HG02763 (cell line): ENCODE measurements at regions not wholly inside any gene's neighbourhood (a gene's known extent, or its start where the extent isn't known, plus 50 kb on each side); places are given as distances from the start of the nearest gene placed in this dataset.

Source experiments
- ATAC-seq: cut with Tn5 transposase; IDR thresholded peaks from one replicate; pipeline ENCODE4 v1.9.1; 2021; ENCODE audit warnings: mild to moderate bottlenecking, moderate library complexity; ENCODE audit not compliant: unreplicated experiment

DNA sequence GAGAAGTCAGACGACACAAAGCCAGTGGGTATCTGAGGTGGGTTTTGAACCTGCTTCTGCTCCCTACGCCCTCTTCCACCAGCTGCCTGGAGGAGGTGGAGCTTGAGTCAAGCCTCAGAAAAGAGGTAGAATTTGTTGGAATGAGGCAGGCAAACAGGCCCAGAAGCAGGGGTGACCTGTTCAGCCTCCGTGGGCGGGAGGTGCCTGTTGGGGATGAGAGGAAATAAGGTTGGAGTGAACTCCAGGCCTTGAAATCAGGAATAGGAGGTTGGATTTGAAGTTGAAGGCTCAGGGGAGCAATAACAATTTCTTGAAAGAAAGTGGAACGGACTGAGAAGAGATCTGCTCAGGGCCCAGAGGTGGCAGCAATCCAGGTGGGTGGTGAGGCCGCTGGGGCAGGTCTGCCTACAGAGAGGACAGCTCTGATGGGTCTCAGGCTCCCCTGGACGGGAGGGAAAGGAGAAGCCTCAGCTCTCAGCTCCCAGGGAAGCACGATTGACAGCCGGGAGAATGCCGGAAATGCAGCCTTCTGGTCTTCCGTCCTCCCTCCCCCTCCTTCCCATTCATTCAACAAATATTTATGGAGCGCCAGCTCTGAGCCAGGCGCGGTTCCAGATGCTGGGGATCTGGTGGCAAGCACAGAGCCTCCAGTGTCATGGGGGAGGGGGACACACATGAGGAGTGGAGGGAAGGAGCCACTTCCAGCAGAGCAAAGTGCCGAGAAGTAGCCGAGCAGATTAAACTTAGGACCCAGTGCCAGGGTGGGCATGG lies 61.9 kb upstream of the CIBAR2 start:
- ATAC-seq = no peak

DNA sequence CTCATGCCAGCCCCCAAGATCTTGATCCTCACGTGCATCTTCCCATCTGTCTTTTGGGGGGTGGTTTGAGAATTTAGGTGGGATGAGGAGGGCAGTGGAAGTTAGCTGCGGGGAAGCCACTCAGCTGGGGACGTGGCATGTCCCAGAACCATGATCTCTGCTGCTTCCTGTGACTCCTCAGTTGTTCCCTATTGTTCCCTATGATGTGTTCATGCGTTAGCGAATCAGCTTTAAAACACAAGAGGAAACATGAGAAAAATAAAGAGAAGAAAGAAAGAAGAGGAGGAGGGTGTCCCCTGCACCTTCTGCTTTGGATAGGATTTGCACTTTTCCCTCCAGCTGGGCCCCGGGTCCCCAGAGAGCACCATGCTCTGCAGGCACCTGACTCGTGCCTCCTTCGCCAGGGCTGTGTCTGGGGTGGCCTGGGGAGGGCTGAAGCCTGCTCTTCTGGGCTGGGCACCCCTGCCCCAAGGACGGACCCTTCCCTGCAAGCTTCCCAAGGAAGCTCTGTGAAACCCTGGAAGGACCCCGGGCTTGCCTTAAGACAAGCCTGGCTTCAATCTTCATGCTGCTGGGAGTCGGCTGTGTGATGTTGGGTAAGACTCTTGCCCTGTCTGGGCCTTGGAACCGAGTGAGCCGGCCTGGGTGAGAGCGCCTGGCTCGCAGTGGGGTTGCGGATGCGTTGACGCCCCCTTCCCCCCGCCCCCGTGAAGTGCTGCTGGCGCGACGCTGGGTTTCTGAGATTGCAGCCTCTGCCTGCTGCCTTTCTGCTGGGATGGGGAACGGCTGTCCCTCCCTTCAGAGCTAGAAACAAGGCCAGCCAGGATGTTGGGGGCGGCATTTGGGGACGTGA lies 62.8 kb upstream of the CIBAR2 start:
- no peak for ATAC-seq

DNA sequence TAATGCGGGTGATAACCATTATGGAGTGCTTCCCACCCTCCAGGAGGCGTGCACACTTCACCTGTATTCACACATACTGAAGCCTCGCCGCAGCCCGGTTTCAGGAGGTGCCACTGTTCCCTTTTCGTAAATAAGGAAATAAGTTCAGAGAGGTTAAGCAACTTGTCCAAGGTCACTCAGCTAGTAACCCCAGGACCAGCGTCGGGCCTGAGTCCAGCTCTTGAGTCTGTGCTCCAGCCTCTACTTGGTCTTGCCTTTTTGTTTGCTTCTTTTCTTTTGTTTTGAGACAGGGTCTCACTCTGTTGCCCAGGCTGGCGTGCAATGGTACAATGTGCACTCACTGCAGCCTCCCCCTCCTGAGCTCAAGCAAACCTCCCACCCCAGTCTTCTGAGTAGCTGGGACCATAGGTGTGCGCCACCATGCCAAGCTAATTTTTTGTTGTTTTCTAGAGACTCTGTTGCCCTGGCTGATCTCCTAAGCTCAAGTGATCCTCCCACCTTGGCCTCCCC lies 63.5 kb upstream of the CIBAR2 start:
- ATAC-seq = no peak

DNA sequence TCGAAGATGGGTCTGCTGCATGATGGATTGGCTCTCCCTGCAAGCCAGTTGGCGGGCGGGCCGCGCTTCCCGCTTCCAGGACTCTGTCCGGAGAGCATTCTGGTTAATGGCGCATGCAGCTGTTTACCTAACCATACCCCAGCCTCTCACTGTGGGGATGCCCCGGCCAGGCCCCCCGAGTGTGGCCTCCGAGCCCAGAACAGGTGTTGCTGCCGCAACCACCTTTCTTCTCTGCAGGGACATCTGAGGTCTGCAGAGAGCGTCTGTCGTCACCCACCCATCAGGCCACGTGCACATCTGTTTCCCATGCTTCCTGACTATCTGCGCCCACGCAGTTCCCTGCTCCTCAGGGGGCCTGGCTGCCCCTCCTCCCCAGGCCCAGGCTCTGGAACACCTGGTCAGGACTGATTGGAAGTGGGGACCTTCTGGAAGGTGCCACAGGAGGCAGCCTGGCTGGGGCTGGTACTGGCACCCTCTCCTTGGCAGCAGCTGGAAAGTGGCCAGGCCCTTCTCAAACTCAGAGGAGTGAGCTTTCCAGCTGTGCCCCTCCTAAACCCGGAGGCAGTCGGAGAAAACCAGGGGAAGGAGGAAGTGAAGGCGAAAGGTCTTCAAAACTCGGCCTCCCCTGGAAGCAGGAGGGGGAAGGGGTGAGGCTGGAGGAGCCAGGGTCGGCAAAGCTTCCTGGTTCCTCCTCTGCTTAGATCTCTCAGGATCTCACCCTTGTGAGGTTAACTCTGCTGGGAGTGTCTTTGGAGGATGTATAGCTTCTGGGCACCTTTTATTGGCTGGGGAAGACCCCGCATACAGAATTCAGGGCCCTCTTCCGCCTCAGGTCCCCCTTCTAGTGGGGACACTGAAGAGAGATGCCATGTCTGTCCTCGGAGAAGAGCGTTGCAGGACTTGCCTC lies 64.5 kb upstream of the CIBAR2 start:
- ATAC-seq = no peak

DNA sequence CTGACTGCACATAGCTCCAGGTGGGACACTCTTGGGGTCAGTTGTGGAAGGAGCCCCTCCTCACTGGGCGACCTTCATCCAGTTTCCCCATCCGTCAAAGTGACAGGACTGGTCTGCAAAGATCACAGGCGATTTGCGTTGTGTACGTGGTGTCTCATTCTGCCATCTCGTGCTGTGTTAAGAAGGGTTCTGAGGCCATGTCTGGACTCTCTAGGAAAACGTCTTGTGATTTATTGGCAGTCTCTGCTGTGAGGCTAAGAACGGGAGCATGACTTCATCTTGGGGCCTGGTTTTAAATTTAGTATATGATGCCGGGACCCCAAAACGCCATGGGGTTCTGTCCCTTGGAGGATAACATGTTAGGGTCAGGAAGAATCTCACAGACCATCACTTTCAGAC lies 65.2 kb upstream of the CIBAR2 start:
- no peak for ATAC-seq

DNA sequence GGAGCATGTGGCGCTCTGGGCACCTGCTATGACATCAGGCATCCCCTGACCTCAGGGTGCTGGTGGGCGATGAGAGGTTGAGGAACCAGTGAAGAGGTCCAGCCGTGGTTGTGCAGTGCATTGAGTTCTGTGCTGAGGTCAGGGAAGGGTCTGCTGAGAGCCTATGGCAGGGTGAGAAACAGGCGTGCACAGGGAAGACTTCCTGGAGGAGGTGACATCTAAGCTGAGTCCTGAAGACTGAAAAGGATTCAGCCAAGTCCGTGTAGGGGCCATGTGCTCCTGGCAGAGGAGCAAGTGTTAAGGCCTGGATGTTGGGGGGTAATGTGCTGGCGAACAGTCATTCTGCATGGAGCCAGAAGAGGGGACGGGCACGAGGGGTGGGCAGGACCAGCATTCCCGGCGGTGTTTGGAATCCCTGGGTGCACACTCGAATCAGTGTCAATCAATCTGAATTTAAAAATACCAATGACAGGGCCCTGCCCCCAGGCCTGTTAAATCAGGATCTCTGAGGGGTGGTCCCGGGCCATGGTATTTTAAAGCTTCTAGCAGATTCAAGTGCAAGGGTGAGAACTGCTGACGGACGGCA lies 65.8 kb upstream of the CIBAR2 start:
- ATAC-seq = no peak

DNA sequence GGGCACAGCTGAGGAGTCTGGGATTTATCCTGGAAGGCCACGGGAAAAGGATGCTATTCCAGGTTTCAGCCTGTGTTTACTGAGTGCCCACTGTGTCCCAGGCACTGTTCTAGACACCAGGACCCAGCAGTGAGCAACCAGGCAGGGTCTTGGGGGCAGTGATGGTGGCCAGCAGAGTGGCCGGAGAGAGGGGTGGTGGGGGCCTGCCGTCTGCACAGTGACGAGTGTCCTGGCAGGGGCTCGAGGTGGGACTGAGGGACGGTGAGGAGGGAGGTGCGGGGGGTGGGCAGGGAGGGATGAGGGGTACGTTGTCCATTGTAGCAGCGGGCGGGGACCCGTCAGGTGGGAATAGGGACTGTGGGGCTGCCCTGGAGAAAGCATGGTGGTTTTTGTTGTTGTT lies 66.3 kb upstream of the CIBAR2 start:
- no peak for ATAC-seq

DNA sequence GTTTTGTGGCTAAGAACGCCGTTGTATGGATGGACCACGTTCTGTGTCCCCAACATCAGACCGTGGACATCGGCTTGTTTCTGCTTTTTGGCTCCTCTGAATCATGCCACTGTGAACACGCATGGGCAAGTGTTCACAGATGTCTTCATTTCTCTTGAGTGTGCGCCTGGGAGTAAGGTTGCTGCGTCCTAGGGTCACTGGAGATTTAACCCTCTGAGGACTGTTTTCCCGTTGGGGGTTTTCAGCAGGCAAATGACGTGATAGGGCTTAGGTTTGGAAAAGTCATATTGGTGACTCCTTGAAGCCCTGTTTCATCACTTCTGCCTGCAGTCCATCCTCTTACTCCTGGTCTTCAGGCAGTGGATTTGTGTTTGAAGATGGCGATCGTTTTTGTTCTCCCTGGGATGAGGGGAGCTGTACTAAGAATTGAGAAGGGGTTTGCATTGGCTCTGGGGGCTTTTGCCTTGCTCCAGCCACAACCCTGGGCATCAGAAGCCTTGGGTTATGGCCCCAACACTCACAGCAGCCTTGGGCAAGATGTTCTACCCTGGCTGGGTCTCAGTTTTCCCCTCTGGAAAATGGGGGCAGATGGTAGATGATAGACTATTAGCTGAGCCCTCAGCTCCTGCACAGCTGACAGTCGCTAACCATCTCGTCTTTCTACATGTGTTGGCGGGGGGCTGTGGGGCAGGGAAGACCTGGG lies 67.2 kb upstream of the CIBAR2 start:
- no peak for ATAC-seq

DNA sequence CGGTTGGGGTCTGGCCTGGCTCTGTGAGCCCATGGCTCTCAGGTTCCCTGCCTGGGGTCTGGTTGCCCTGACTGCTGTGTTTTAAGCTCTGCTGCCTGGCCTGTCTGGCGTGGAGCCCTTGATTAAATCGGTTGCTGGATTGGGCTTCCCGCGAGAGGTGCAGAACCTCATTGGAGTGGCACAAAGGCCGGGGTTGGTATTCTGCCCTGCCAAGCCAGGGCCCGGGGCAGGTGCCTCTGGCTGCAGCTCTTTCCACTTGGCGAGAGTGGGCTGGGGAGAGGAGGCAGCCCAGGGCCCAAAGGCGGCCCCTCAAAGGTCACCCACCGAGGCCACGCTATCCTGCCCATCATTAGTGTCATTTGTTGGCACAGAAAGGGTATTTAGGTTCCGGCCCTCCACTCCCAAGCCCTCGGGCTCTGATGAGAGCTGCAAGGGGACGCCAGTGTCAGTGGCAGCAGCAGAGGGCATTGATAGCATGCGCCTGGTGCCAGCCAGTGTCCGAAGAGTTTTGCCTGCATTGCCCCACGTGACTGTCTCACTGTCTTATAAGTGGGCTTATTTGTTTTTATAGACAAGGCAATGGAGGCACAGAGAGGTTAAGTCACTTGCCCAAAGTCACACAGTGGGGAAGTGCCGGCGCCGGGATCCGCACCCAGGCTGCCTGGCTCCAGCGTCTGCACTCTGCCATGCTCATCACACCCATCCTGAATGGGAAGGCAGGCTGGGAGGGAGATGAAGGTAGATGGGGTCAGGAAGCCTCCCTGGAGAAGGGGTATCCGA lies 68.0 kb upstream of the CIBAR2 start:
- no peak for ATAC-seq

DNA sequence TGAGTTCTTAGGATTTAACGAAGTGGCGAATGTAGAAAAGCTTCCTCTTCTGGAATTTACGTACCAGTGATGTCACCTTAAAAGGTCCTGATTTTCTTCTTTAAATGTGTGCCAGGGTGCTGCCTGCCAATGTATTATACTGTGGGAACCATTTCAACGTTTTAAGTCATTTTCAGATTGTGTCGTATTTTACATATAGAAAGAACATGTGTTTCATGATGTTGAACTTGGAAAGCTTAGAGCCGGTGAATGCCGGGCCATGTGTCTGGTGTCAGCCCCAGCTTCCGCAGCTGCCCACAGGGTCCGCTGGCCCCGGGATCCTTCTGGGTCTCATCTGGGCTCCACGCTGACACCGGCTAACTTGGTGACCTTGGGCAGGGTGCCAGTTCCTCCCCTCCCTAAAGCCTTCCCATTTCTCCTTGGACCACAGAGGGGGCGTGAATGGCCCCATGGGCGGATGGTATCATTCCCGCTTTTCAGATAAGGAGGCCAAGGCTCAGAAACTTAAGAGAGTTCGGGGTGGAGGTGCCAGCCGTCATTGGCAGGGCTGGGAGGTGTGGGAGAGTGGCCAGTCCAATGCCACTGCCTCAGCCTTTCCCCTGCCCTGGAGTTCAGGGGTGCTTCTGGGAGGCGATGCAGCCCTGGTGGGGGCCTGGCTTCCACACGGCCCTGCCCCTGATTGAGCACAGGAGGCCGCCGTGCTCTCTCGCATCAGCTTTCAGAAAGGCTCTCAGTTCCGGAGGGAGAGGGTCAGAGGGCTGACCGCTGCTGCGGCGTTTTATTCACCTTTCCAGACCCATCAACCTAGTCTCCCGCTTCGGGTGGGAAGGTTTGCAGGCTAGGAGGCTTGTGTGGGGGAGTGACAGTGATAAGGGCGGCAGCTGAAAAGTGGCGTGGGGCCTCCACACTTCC lies 68.8 kb upstream of the CIBAR2 start:
- ATAC-seq = no peak

DNA sequence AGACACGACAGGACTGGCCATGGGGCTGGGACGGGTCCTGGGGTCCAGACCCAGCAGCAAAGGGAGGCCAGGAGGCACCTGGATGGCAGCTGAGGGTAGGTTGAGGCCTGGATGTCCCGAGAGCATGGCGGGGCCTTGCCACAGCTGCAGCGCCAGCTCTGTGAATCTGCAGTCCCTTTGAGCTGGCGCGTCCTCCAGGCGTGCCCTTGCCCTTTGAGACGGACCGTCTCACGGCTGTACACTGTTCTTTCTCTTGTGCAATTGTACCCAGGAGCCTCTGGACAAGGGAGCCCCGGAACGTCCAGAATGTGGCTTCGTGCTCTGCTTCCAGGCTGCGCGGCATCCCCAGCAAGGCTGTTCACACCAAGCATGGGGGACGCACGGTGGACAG lies 69.5 kb upstream of the CIBAR2 start:
- no peak for ATAC-seq

DNA sequence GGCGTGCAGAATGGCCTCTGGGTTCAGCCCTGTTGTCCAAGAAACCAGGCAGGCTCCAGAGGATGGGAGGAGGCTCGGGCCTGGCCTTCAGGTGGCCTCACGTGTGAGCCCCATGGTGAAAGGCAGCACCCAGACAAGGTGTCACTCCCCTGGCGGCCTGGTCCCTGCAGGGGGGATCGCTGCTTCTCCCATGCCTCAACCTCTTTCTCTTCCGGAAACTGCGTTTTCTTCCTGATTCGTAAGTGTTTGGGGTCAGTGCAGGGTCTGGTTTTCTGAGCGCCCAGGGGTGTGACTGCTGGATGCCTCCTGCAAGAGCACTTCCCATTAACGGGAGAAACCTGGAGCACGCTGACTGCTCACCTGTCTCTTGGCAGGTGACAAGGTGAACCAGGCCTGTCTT lies 70.0 kb upstream of the CIBAR2 start:
- ATAC-seq = no peak

DNA sequence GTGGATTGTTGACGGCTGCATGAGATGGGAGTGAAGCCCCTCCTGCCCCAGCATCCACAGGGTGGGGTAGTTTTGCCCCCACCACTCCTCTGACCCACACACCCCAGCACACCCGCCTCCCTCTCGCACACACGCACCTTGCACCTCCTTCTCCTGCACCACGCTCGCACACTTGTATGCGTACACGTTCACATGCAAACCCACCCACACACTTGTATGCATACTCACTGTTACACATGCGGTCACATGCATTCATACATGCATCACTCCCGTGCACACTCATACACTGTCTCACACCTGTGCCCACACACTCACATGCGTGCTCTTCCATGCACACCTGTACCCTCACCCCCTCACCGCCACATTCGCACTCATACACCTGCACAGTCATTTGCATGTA lies 70.5 kb upstream of the CIBAR2 start:
- no peak for ATAC-seq

DNA sequence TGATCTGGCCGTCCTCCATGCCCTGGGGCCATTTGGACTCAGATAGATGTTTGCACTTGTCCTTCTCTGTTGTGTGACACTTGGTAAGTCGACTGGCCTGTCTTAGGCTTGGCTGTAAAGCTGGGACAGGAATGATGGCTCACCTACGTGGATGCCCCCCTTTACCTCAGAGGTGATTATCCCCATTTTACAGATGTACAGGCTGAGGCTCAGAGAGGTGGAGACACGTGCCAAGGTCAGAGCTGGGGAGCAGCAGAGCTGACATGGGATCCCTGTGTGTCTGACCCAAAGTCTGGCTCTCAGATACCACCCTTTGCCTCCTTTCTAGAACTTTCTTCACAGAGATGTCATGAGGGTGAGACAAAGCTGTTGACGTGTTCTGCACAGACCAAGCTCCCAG lies 71.3 kb upstream of the CIBAR2 start:
- no peak for ATAC-seq

DNA sequence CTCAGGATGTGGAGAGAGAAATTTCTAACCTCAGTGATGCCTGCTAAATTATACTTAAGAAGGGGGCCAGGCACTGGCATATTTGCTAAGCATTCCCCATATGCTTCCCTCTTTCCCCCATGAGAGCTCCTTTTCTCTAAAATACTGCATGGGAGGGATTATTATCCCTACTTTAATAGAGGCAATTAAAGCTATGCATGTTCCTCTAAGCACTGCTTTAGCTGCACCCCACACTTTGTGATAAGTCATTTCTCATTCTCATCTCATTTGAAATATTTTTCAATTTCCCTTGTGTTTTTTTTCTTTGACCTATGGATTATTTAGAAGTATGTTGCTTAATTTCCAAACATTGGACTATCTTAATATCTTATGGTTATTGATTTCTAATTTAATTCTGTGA lies 72.1 kb upstream of the CIBAR2 start:
- no peak for ATAC-seq

DNA sequence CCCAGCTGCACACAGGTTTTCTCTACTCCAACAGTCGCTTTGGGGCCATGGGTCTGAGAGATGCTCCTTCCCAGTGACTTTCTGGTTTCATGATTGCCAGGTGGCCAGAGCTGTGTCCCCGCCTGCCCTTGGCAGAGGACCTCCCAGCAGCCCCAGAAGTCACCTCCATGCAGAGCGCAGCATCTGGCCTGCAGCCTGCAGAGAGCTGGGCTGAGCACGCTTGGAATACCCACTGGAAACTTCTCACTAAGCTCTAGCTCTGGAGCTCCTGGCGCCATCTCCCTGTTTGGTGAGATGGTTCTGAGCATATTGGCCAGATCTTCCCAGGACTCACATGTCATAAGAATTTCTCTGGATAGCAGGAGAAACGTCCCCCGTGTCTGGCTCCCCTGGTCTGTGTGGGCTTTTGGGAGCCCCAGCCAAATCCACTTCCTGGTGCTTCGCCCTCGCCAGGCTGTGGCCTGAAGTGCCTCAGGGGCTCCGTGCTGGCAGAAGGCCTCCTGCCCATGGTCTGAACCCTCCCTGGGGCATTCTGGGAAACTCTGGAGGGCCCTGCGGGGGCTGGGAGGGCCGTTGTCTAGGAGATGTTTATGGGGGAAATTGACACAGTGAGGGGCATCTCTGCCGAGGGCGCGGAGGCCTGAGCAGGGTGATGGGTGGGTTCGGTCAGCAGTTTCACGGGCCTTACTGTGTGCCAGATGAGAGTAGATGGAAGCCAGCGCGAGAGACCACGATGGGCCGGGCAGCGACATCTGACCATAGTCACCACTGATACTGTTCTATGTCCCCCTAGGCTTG lies 73.2 kb upstream of the CIBAR2 start:
- ATAC-seq = no peak

DNA sequence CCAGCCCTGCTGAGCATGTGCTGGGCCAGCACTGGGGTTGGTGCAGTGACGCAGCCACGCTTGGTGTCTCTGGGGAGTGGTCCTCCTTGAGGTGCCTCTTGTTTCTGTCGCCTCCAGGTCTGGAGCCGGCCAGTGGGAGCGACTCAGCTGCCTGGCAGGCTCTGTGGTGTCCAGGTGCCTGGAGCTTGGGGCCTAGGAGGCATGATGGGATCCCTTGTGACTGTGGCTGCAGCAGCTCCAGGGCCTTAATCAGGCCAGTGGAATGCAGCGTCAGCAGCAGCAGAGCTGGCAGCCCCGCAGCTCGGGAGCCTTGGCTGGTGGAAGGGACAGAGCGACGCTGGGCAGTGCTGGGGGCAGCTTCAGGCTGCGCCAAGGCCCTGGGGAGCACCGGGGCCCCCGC lies 74.7 kb upstream of the CIBAR2 start:
- ATAC-seq = no peak

DNA sequence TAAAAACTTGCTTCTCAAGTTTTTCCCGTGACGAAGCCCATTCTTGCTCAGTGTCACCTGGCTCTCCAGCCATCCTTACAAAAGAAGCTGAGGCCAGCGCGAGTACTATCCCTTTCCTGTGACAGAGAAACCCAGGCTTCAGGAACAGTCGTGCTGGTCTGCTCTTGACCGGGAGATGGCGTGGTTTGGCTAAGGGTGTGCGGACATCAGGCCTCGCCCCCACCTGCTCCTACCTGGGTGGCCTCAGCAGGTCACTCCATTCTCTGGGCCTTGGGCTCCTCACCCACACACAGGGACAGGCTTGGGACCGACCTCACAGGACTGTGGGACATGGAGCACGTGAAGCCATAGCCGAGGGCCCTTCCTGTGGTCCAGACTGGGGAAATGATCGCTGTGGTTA lies 75.2 kb upstream of the CIBAR2 start:
- ATAC-seq = no peak
